ENCODE measurements at regions not wholly inside any gene's neighbourhood (a gene's known extent, or its start where the extent isn't known, plus 50 kb on each side); places are given as distances from the start of the nearest gene placed in this dataset.

GRCh38 chr7:15751191-15751701 is 64.8 kb upstream of the MEOX2 start:
- Histone ChIP-seq H3K4me2 (ENCODE audit: low read length) (no peak overlapping the region), H3K27me3 (ENCODE audit: control insufficient read depth, low read length) (no peaks in the 10 kb centered on the region), H3F3A (ENCODE audit: control insufficient read depth, insufficient read depth) (no peaks in the 10 kb centered on the region), H3K9me3 (ENCODE audit: control insufficient read depth, insufficient read depth, low read length) (no peaks in the 10 kb centered on the region), H3K9me2 (replicated peaks; ENCODE audit: control insufficient read depth, low read length) (no peaks in the 10 kb centered on the region), H4K20me1 (ENCODE audit: control insufficient read depth, insufficient read depth, low read depth, low read length) (no peaks in the 10 kb centered on the region), H3K27ac (ENCODE audit: low read depth, low read length) (no peak overlapping the region), H3K36me3 (ENCODE audit: control insufficient read depth, low read length) (no peaks in the 10 kb centered on the region), H3K79me2 (ENCODE audit: control insufficient read depth, low read length) (no peaks in the 10 kb centered on the region), H3K4me1 (ENCODE audit: control insufficient read depth, low read length) (no peaks in the 10 kb centered on the region), H3K4me3 (ENCODE audit: low read length) (no peak overlapping the region)
- no peak for TF ChIP-seq CTCF (IDR thresholded peaks at IDR 0.05; ENCODE audit: low read depth, low read length, poor library complexity, severe bottlenecking)
- no peak for TF ChIP-seq EZH2phosphoT487 (IDR thresholded peaks at IDR 0.05; ENCODE audit: borderline replicate concordance, low read length)

- no peaks in the 10 kb centered on the region for H3K9me2 ChIP-seq (replicated peaks; ENCODE audit: control insufficient read depth, low read length)
- no peaks in the 10 kb centered on the region for H3K27me3 ChIP-seq (ENCODE audit: control insufficient read depth, low read length)
- no peak for TF ChIP-seq CTCF (IDR thresholded peaks at IDR 0.05; ENCODE audit: low read depth, low read length, poor library complexity, severe bottlenecking)
- TF ChIP-seq EZH2phosphoT487 (IDR thresholded peaks at IDR 0.05; ENCODE audit: borderline replicate concordance, low read length): no peak
- no peaks in the 10 kb centered on the region for H4K20me1 ChIP-seq (ENCODE audit: control insufficient read depth, insufficient read depth, low read depth, low read length)
- no peaks in the 10 kb centered on the region for H3K36me3 ChIP-seq (ENCODE audit: control insufficient read depth, low read length)
- H3K9me3 ChIP-seq (ENCODE audit: control insufficient read depth, insufficient read depth, low read length): no peaks in the 10 kb centered on the region
- no peaks in the 10 kb centered on the region for H3K4me1 ChIP-seq (ENCODE audit: control insufficient read depth, low read length)
- no peak overlapping the region for H3K4me3 ChIP-seq (ENCODE audit: low read length)
- no peak overlapping the region for H3K4me2 ChIP-seq (ENCODE audit: low read length)
- no peaks in the 10 kb centered on the region for H3F3A ChIP-seq (ENCODE audit: control insufficient read depth, insufficient read depth)
- no peaks in the 10 kb centered on the region for H3K79me2 ChIP-seq (ENCODE audit: control insufficient read depth, low read length)
- no peak overlapping the region for H3K27ac ChIP-seq (ENCODE audit: low read depth, low read length)
These were observed 64.2 kb upstream of the MEOX2 start for GRCh38 chr7:15750727-15751126.

- H3K4me3 ChIP-seq (ENCODE audit: low read length): no peak overlapping the region
- no peaks in the 10 kb centered on the region for H3K36me3 ChIP-seq (ENCODE audit: control insufficient read depth, low read length)
- H3K27me3 ChIP-seq (ENCODE audit: control insufficient read depth, low read length): no peaks in the 10 kb centered on the region
- H3K4me2 ChIP-seq (ENCODE audit: low read length): no peak overlapping the region
- no peaks in the 10 kb centered on the region for H4K20me1 ChIP-seq (ENCODE audit: control insufficient read depth, insufficient read depth, low read depth, low read length)
- no peak overlapping the region for H3K27ac ChIP-seq (ENCODE audit: low read depth, low read length)
- no peak for TF ChIP-seq EZH2phosphoT487 (IDR thresholded peaks at IDR 0.05; ENCODE audit: borderline replicate concordance, low read length)
- TF ChIP-seq CTCF (IDR thresholded peaks at IDR 0.05; ENCODE audit: low read depth, low read length, poor library complexity, severe bottlenecking): no peak
- H3K9me3 ChIP-seq (ENCODE audit: control insufficient read depth, insufficient read depth, low read length): no peaks in the 10 kb centered on the region
- no peaks in the 10 kb centered on the region for H3K9me2 ChIP-seq (replicated peaks; ENCODE audit: control insufficient read depth, low read length)
- no peaks in the 10 kb centered on the region for H3K79me2 ChIP-seq (ENCODE audit: control insufficient read depth, low read length)
- H3K4me1 ChIP-seq (ENCODE audit: control insufficient read depth, low read length): no peaks in the 10 kb centered on the region
- no peaks in the 10 kb centered on the region for H3F3A ChIP-seq (ENCODE audit: control insufficient read depth, insufficient read depth)
These were observed 63.1 kb upstream of the MEOX2 start for GRCh38 chr7:15749631-15750030.

Data from DOHH2 (cell line).